HG03196 (cell line): ENCODE measurements at regions not wholly inside any gene's neighbourhood (a gene's known extent, or its start where the extent isn't known, plus 50 kb on each side); places are given as distances from the start of the nearest gene placed in this dataset.
"Not testable (repeated sequence)": the region's sequence is repeated elsewhere in the genome, so short reads cannot be mapped to it uniquely, and the experiment has no call there.

Source experiments
- ATAC-seq: cut with Tn5 transposase; IDR thresholded peaks from one replicate; pipeline ENCODE4 v1.9.1; 2021; ENCODE audit not compliant: unreplicated experiment

- no peak for ATAC-seq
Observed at GRCh38 chr4:86523333-86523732, 70.8 kb upstream of the PTPN13 start.

DNA sequence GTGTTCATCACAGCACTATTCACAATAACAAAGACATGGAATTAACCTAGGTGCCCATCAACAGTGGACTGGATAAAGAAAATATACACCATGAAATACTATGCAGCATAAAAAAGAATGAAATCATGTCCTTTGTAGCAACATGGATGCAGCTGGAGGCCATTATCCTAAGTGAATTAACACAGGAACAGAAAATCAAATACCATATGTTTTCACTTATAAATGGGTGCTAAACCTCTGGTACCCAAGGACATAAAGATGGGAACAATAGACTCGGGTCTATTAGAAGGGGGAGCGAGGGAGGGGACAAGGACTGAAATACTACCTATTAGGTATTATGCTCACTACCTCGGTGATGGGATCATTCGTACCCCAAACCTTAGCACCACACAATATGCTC lies 66.4 kb upstream of the PTPN13 start:
- not testable (repeated sequence) for ATAC-seq

GRCh38 chr4:86529436-86529835 lies 64.7 kb upstream of the PTPN13 start:
- ATAC-seq: no peak

DNA sequence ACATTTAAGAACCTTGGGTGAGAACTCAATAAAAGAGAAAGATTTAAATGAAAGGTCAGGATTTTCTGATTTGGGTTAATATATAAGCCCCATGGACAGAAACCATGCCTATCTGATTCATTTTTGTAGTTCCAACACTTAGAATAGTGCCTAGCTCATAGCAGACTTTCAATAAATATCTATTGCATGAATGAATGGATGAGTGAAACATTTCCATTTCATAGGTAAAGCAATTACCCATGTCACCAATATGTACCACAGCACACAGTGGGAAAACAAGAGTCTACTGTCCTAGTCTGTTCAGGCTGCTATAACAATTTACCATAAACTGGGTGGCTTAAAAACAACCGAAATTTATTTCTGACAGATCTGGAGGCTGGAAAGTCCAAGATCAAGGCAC lies 63.9 kb upstream of the PTPN13 start:
- ATAC-seq: peak; percentile 79

DNA sequence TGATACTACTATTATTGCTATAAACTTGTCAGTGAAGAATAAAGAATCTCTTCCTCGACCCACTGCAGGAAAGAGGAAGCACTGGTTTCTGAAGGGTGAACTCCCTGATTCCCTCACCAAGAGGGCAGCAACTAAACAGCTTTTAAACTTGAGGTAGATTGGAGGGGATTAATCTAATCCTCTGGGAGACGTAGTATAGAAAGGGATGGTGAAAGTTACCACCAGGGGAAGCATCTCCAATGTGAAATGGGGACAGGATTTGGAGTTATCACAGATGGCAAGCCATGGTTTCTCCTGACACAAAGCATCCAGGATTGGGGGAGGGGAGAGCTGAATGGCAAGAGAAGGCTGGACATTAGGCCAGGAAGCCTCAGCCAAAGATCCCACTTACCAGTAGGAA lies 62.7 kb upstream of the PTPN13 start:
- ATAC-seq: no peak

- no peak for ATAC-seq
Observed at GRCh38 chr4:86532851-86533250, 61.3 kb upstream of the PTPN13 start.

GRCh38 chr4:86536151-86536550 lies 58.0 kb upstream of the PTPN13 start:
- no peak for ATAC-seq

DNA sequence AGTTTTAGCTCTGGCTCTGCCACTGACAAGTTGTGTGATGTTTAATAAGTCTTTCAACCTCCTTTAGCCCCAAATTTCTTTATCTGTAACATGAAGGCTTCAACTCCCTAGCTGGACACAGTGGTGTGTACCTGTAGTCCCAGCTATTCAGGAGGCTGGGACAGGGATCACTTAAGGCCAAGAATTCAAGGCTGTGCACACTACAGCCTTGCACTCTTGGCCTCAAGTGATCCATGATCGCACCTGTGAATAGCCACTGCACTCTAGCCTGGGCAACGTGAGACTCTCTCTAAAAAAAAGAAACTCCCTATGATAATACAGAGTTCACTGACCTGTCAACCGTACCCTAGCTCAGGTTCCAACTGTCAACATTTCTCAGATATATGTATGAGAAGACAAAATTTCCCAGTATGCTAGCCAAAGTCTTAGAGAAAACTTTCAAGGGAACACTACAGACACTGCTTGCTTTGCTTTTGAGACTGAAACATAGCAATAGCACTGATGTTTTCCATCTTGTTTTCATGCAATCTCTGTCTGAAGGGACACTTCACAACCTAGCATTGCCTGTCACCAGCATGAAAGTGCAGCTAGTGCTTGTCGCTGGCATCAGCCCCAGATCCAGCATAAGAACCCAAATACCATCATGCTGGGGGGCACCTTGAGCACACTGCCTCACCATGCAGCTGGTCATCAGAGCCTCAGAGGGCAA lies 51.6 kb upstream of the PTPN13 start:
- ATAC-seq: no peak

DNA sequence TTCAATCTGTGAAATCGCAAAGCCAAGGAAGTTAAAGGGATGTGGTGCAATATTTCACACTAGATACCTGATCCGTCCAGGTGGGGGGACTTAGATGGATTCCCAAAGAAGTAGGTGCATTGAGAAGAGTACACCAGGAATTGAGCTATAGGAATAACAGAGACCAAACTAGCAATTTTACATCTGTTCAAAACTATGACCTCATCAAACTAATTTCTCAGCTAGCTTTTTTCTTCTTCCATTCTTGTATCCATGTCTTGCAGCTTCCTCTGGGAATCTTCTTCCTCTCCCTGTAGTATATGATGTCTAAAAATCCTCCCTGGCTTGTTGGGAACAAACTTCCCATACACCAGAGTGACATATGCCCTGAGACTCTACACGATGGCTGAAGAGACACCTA lies 51.0 kb upstream of the PTPN13 start:
- ATAC-seq: no peak

- no peak for ATAC-seq
Observed at GRCh38 chr4:86543560-86544309, 50.4 kb upstream of the PTPN13 start.

DNA sequence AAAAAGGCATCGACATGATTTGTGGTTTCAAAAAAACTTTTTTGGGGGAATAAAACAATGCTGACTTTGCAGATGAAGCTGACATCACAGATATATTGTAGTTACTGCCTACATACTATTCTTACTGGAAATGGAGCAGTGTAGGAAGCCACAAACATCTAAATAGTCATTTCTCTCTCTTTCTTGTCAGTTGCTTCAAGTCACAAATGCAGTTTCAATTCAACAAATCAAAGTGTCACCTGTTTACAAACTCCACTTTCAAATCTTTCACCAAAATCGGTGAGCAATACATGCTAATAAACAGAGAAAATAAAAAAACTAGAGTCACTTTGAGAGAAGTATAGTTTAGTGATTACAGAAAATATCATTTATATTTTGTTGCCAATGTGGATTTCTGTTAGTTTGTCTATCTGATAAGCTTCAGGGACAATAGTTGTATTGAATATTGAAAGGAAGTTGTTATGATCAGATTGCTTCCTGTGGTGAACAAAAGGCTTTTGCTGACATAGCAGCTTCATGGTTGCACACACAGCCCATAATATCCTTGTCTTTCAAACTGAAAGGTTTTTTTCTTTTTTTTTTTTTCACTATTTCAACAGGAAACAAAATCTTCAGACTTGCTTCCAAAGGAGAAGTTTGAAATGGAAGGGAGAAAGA lies 49.7 kb upstream of the PTPN13 start:
- ATAC-seq: peak; percentile 81
